ENCODE measurements at regions not wholly inside any gene's neighbourhood (a gene's known extent, or its start where the extent isn't known, plus 50 kb on each side); places are given as distances from the start of the nearest gene placed in this dataset.

- Histone ChIP-seq H4K20me1 (ENCODE audit: insufficient read depth, low read length) (no peaks in the 10 kb centered on the region), H3K27me3 (ENCODE audit: insufficient read depth, low read length) (no peaks in the 10 kb centered on the region), H3K4me3 (ENCODE audit: insufficient read depth, low read length) (no peak overlapping the region), H3K36me3 (ENCODE audit: insufficient read depth, low read length) (no peaks in the 10 kb centered on the region), H3K9me3 (ENCODE audit: low read depth, low read length) (no peaks in the 10 kb centered on the region), H3K79me2 (ENCODE audit: insufficient read depth, low read length) (no peaks in the 10 kb centered on the region), H3K4me2 (ENCODE audit: insufficient read depth, low read length) (no peak overlapping the region), H2AFZ (ENCODE audit: low read length) (no peak overlapping the region), H3K4me1 (ENCODE audit: insufficient read depth, low read length) (no peaks in the 10 kb centered on the region), H3K27ac (ENCODE audit: low read depth, low read length) (no peak overlapping the region)
- no peak for TF ChIP-seq CTCF (IDR thresholded peaks at IDR 0.05; ENCODE audit: extremely low read depth, low read depth, low read length)
- no peak for DNase-seq (ENCODE audit: insufficient read length, low spot score, missing footprints)
Measured at GRCh38 chr9:555493-555892, 286.0 kb upstream of the DMRT1 start.

GRCh38 chr9:556199-556598, 285.3 kb upstream of the DMRT1 start:
- H3K4me3 ChIP-seq (ENCODE audit: insufficient read depth, low read length) = no peak overlapping the region
- no peaks in the 10 kb centered on the region for H3K9me3 ChIP-seq (ENCODE audit: low read depth, low read length)
- no peak for DNase-seq (ENCODE audit: insufficient read length, low spot score, missing footprints)
- H3K4me1 ChIP-seq (ENCODE audit: insufficient read depth, low read length) = no peaks in the 10 kb centered on the region
- no peak overlapping the region for H2AFZ ChIP-seq (ENCODE audit: low read length)
- no peaks in the 10 kb centered on the region for H3K36me3 ChIP-seq (ENCODE audit: insufficient read depth, low read length)
- no peaks in the 10 kb centered on the region for H3K79me2 ChIP-seq (ENCODE audit: insufficient read depth, low read length)
- no peak overlapping the region for H3K4me2 ChIP-seq (ENCODE audit: insufficient read depth, low read length)
- no peaks in the 10 kb centered on the region for H3K27me3 ChIP-seq (ENCODE audit: insufficient read depth, low read length)
- no peak overlapping the region for H3K27ac ChIP-seq (ENCODE audit: low read depth, low read length)
- no peaks in the 10 kb centered on the region for H4K20me1 ChIP-seq (ENCODE audit: insufficient read depth, low read length)
- TF ChIP-seq CTCF (IDR thresholded peaks at IDR 0.05; ENCODE audit: extremely low read depth, low read depth, low read length) = no peak

GRCh38 chr9:556675-557074, 284.8 kb upstream of the DMRT1 start:
- DNase-seq (ENCODE audit: insufficient read length, low spot score, missing footprints) = no peak
- H3K27me3 ChIP-seq (ENCODE audit: insufficient read depth, low read length) = no peaks in the 10 kb centered on the region
- no peaks in the 10 kb centered on the region for H3K9me3 ChIP-seq (ENCODE audit: low read depth, low read length)
- H2AFZ ChIP-seq (ENCODE audit: low read length) = no peak overlapping the region
- H4K20me1 ChIP-seq (ENCODE audit: insufficient read depth, low read length) = no peaks in the 10 kb centered on the region
- H3K4me1 ChIP-seq (ENCODE audit: insufficient read depth, low read length) = no peaks in the 10 kb centered on the region
- no peaks in the 10 kb centered on the region for H3K36me3 ChIP-seq (ENCODE audit: insufficient read depth, low read length)
- no peaks in the 10 kb centered on the region for H3K79me2 ChIP-seq (ENCODE audit: insufficient read depth, low read length)
- no peak for TF ChIP-seq CTCF (IDR thresholded peaks at IDR 0.05; ENCODE audit: extremely low read depth, low read depth, low read length)
- no peak overlapping the region for H3K4me2 ChIP-seq (ENCODE audit: insufficient read depth, low read length)
- H3K4me3 ChIP-seq (ENCODE audit: insufficient read depth, low read length) = no peak overlapping the region
- H3K27ac ChIP-seq (ENCODE audit: low read depth, low read length) = no peak overlapping the region

GRCh38 chr9:557601-558201, 283.8 kb upstream of the DMRT1 start:
- DNase-seq (ENCODE audit: insufficient read length, low spot score, missing footprints) = no peak
- no peak overlapping the region for H3K27ac ChIP-seq (ENCODE audit: low read depth, low read length)

More at GRCh38 chr9:557601-558201, 283.8 kb upstream of the DMRT1 start:
- Histone ChIP-seq H3K79me2 (ENCODE audit: insufficient read depth, low read length) (no peaks in the 10 kb centered on the region), H3K27me3 (ENCODE audit: insufficient read depth, low read length) (no peaks in the 10 kb centered on the region), H3K9me3 (ENCODE audit: low read depth, low read length) (no peaks in the 10 kb centered on the region), H3K4me3 (ENCODE audit: insufficient read depth, low read length) (no peak overlapping the region), H3K36me3 (ENCODE audit: insufficient read depth, low read length) (no peaks in the 10 kb centered on the region), H4K20me1 (ENCODE audit: insufficient read depth, low read length) (no peaks in the 10 kb centered on the region), H3K4me2 (ENCODE audit: insufficient read depth, low read length) (no peak overlapping the region), H3K4me1 (ENCODE audit: insufficient read depth, low read length) (no peaks in the 10 kb centered on the region), H2AFZ (ENCODE audit: low read length) (no peak overlapping the region)
- TF ChIP-seq CTCF (IDR thresholded peaks at IDR 0.05; ENCODE audit: extremely low read depth, low read depth, low read length) = no peak
